Amniotic epithelial cell (primary cell): ENCODE measurements at regions not wholly inside any gene's neighbourhood (a gene's known extent, or its start where the extent isn't known, plus 50 kb on each side); places are given as distances from the start of the nearest gene placed in this dataset.
"Not testable (repeated sequence)": the region's sequence is repeated elsewhere in the genome, so short reads cannot be mapped to it uniquely, and the experiment has no call there.

Experiments used
- DNase-seq: peaks from one replicate; pipeline ENCODE4 v3.0.0-alpha.2; 2010; ENCODE audit warnings: low read depth

- not testable (repeated sequence) for DNase-seq
Observed at GRCh38 chr9:40906879-40907278, 221.6 kb downstream of the FOXD4L6 start.

DNA sequence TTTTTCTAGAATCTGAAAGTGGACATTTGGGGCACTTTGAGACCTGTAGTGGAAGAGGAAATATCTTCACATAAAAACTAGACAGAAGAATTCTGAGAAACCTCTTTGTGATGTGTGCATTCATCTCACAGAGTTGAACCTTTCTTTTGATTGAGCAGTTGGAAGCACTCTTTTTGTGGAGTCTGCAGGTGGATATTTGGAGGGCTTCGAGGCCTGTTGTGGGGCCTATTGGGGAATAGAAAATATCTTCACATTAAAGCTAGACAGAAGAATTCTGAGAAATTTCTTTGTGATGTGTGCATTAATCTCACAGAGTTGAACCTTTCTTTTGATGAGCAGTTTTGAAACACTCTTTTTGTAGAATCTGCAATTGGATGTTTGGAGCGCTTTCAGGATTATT lies 236.2 kb downstream of the FOXD4L6 start:
- DNase-seq, result not testable (repeated sequence)

GRCh38 chr9:40885858-40886257 lies 242.6 kb downstream of the FOXD4L6 start:
- DNase-seq, result not testable (repeated sequence)

DNA sequence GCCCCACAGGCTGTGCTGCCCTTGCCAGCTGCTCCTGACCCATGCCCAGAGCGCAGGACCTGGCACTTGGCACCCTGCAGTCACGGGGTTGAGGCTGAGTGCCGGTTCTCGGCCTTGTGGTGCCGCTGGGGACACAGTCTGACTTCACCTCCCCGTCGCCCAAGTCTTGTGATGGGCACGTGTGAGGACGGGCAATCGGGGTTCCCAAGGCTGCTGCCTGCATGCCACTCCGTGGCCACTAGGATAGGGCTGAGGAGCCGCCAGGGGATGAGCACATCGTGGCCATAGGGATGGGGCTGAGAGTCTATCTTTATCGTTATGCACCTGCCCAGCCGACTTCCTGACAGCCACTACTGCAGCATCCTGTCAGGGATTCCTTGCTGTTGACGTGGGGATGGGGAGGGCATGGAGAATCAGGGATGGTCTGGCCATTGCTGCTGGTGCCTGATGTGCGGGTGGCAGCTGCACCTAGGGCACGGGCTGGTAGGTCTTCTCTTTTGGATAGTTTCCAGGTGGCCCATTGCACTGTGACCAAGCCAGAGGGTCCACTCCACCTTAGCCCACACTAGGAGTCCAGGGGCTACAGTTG lies 243.5 kb downstream of the FOXD4L6 start:
- DNase-seq, result not testable (repeated sequence)

DNA sequence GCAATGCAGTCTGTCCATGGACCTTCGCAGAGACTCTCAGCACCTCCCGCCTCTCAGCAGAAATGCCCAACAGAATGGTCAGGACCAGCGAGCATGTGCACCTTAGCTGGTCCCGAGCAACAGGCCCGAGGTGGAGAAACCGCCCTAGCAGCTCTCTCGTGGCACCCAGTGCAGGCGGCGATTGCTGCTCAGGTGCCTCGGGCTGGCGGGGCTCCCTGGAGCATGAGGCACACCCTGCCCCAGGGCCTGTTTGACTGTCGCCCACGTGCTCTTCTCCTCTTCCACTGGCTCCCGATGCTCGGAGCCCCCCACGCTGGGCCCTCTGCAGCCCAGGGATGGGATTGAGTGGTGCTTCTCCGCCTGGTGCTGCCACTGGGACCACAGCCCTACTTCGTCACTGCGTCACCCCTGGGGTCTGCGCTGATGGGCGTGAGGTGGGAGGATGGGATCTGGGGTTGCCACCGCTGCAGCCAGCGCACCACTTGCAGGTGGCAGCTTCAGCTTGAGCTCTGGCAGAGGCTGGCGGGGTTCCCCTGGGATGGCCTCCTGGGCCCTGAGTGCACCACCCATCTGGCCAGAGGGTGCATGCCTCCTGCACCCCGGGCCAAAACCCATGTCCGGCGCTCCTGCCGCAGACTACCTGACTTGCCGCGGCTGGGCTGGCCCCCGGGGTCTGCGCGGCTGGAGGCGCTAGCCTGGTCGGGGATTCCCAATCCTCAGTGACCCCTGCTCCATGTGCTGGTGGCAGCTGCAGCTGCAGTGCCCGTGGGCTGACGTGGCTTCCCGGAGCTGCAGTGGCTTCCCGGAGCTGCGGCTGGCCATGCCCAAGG lies 244.2 kb downstream of the FOXD4L6 start:
- no peak for DNase-seq

GRCh38 chr9:40883423-40884071 lies 244.9 kb downstream of the FOXD4L6 start:
- DNase-seq, result not testable (repeated sequence)

GRCh38 chr9:40873753-40874295 lies 254.7 kb downstream of the FOXD4L6 start:
- not testable (repeated sequence) for DNase-seq

- DNase-seq, result not testable (repeated sequence)
Observed at GRCh38 chr9:40868437-40868836, 260.0 kb downstream of the FOXD4L6 start.
